GM12892 (cell line): ENCODE measurements at regions not wholly inside any gene's neighbourhood (a gene's known extent, or its start where the extent isn't known, plus 50 kb on each side); places are given as distances from the start of the nearest gene placed in this dataset.

Experiments used
- POLR2A ChIP-seq: IDR thresholded peaks from 2 replicates; pipeline ENCODE4 v1.6.1; 2011; ENCODE audit warnings: low read depth, low read length, control low read depth
- POLR2AphosphoS5 ChIP-seq: IDR thresholded peaks from 2 replicates; pipeline ENCODE4 v1.6.1; 2011; ENCODE audit warnings: low read depth, low read length, control low read depth
- TAF1 ChIP-seq: IDR thresholded peaks from 2 replicates; pipeline ENCODE4 v1.6.1; 2011; ENCODE audit warnings: low read depth, mild to moderate bottlenecking, control low read depth, low read length, borderline replicate concordance

DNA sequence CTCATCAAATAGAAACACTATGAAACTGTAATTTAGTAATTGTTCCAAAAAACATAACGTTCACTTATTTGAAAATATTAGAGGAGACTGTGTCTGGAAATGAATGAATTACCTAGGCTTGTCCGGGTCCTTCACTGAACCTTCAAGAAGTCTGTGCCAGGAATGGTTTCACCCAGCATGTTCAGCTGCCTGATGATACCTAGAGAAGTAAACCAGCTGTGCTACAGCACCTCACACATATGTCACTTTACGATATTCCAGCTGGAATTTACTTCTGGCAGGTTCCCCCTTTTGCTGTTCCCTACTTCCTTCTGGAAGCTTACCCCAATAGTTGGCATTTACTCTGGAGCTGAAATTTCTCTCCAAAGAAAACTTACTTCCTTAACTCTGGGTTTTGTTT lies 906.5 kb downstream of the FAT4 start:
- no peak for TF ChIP-seq POLR2A
- no peak for TF ChIP-seq POLR2AphosphoS5
- TF ChIP-seq TAF1: no peak
